Neural cell (in vitro differentiated cells): ENCODE measurements at regions not wholly inside any gene's neighbourhood (a gene's known extent, or its start where the extent isn't known, plus 50 kb on each side); places are given as distances from the start of the nearest gene placed in this dataset.
A peak's percentile ranks its signal among the peaks of the same experiment; 100 is the strongest.

Experiments used
- H2AFZ ChIP-seq: fragments of 200-600, 300-800 bp; sonication (generic), shearing (Covaris generic); 2 replicates; pipeline ENCODE4 v1.6.0; 2014; ENCODE audit warnings: low read depth, mild to moderate bottlenecking, antibody characterized with exemption, low read length, moderate library complexity
- H3F3A ChIP-seq: fragments of 200-600 bp; shearing (Covaris generic); 2 replicates; pipeline ENCODE4 v1.6.1; 2016; ENCODE audit warnings: mild to moderate bottlenecking, moderate library complexity, mixed read lengths, antibody characterized with exemption, low read length; ENCODE audit not compliant: insufficient read depth, poor library complexity, severe bottlenecking
- H3K27ac ChIP-seq: fragments of 200-600, 300-800 bp; sonication (generic), shearing (Covaris generic); 2 replicates; pipeline ENCODE4 v1.5.1; 2014; ENCODE audit warnings: mild to moderate bottlenecking, low read length, moderate library complexity
- H3K27me3 ChIP-seq: fragments of 300-800, 200-600 bp; sonication (generic), shearing (Covaris generic); 2 replicates; pipeline ENCODE4 v1.6.0; 2014; ENCODE audit warnings: mild to moderate bottlenecking, low read depth, low read length, moderate library complexity; ENCODE audit not compliant: insufficient read depth
- H3K36me3 ChIP-seq: fragments of 300-800, 200-600 bp; sonication (generic), shearing (Covaris generic); 2 replicates; pipeline ENCODE4 v1.5.1; 2014; ENCODE audit warnings: mild to moderate bottlenecking, antibody characterized with exemption, low read length, moderate library complexity; ENCODE audit not compliant: insufficient read depth
- H3K4me2 ChIP-seq: fragments of 300-800, 200-600 bp; sonication (generic), shearing (Covaris generic); 2 replicates; pipeline ENCODE4 v1.6.0; 2014; ENCODE audit warnings: mild to moderate bottlenecking, low read length
- H3K4me3 ChIP-seq: fragments of 300-800, 200-600 bp; sonication (generic), shearing (Covaris generic); 2 replicates; pipeline ENCODE4 v1.5.1; 2014; ENCODE audit warnings: mild to moderate bottlenecking, low read length, moderate library complexity
- H3K79me2 ChIP-seq: fragments of 200-600 bp; shearing (Covaris generic); replicated peaks from 2 replicates; pipeline ENCODE4 v1.6.0; 2014; ENCODE audit warnings: mild to moderate bottlenecking, low read length, moderate library complexity; ENCODE audit not compliant: insufficient read depth
- H3K9ac ChIP-seq: fragments of 300-800, 200-600 bp; sonication (generic), shearing (Covaris generic); 2 replicates; pipeline ENCODE4 v1.6.1; 2016; ENCODE audit warnings: mild to moderate bottlenecking, low read length, mixed read lengths
- H3K9me2 ChIP-seq: fragments of 200-600 bp; shearing (Covaris generic); 2 replicates; pipeline ENCODE4 v1.6.1; 2016; ENCODE audit warnings: mild to moderate bottlenecking, low read length, mixed read lengths; ENCODE audit not compliant: insufficient read depth
- H3K9me3 ChIP-seq: fragments of 200-600, 300-800 bp; sonication (generic), shearing (Covaris generic); 2 replicates; pipeline ENCODE4 v1.6.1; 2016; ENCODE audit warnings: mild to moderate bottlenecking, mixed run types, low read length, moderate library complexity, mixed read lengths
- H4K20me1 ChIP-seq: fragments of 200-600 bp; shearing (Covaris generic); 2 replicates; pipeline ENCODE4 v1.6.1; 2016; ENCODE audit warnings: mild to moderate bottlenecking, mixed run types; ENCODE audit not compliant: insufficient read depth
- CTCF ChIP-seq: fragments of 450-650 bp; IDR thresholded peaks from 2 replicates; pipeline ENCODE4 v1.5.1; 2014; ENCODE audit warnings: antibody characterized with exemption, mild to moderate bottlenecking, moderate library complexity; ENCODE audit not compliant: poor library complexity, severe bottlenecking
- EP300 ChIP-seq: fragments of 450-650 bp; conservative IDR thresholded peaks from 2 replicates; pipeline ENCODE4 v1.6.1; 2014; ENCODE audit warnings: antibody characterized with exemption, mild to moderate bottlenecking, moderate library complexity; ENCODE audit not compliant: poor library complexity, severe bottlenecking
- EZH2 ChIP-seq: fragments of 200-600, 300-800 bp; shearing (Covaris generic), sonication (generic); IDR thresholded peaks from 2 replicates; pipeline ENCODE4 v1.6.1; 2014; ENCODE audit warnings: antibody characterized with exemption, low read length, borderline replicate concordance, mild to moderate bottlenecking; ENCODE audit not compliant: insufficient read depth, poor library complexity, severe bottlenecking
- MXI1 ChIP-seq: fragments of 450-650 bp; conservative IDR thresholded peaks from 2 replicates; pipeline ENCODE4 v1.6.1; 2014; ENCODE audit warnings: antibody characterized with exemption, mild to moderate bottlenecking; ENCODE audit not compliant: poor library complexity, severe bottlenecking
- POLR2AphosphoS5 ChIP-seq: IDR thresholded peaks from 2 replicates; pipeline ENCODE4 v1.6.1; 2012
- RAD21 ChIP-seq: fragments of 450-650 bp; conservative IDR thresholded peaks from 2 replicates; pipeline ENCODE4 v1.6.1; 2014; ENCODE audit warnings: antibody characterized with exemption, mild to moderate bottlenecking, moderate library complexity
- REST ChIP-seq: IDR thresholded peaks from 2 replicates; pipeline ENCODE4 v1.6.1; 2012; ENCODE audit warnings: borderline replicate concordance
- SMC3 ChIP-seq: fragments of 450-650 bp; conservative IDR thresholded peaks from 2 replicates; pipeline ENCODE4 v1.6.1; 2014; ENCODE audit warnings: antibody characterized with exemption, mild to moderate bottlenecking, moderate library complexity; ENCODE audit not compliant: poor library complexity
- TAF1 ChIP-seq: IDR thresholded peaks from 2 replicates; pipeline ENCODE4 v1.6.1; 2012; ENCODE audit warnings: low read depth

GRCh38 chr3:3586843-3587646, 212.2 kb upstream of the LRRN1 start:
- TF ChIP-seq CTCF (no peak), SMC3 (no peak), MXI1 (no peak), EZH2 (no peak), POLR2AphosphoS5 (peak; percentile 55), RAD21 (no peak), TAF1 (no peak), EP300 (peak; percentile 76), REST (no peak)
- H3K27me3 ChIP-seq: no peaks in the 10 kb centered on the region
- no peak overlapping the region for H3K27ac ChIP-seq

GRCh38 chr3:3586336-3586735, 212.9 kb upstream of the LRRN1 start:
- Histone ChIP-seq H3F3A (no peaks in the 10 kb centered on the region), H3K9me3 (no peaks in the 10 kb centered on the region), H3K9ac (no peak overlapping the region), H3K36me3 (no peaks in the 10 kb centered on the region), H3K79me2 (no peaks in the 10 kb centered on the region), H3K9me2 (no peaks in the 10 kb centered on the region), H3K4me3 (no peak overlapping the region), H4K20me1 (no peaks in the 10 kb centered on the region), H3K4me2 (no peak overlapping the region), H2AFZ (no peak overlapping the region), H3K27ac (no peak overlapping the region), H3K27me3 (no peaks in the 10 kb centered on the region)
- TF ChIP-seq POLR2AphosphoS5: no peak
- no peak for TF ChIP-seq EP300
- no peak for TF ChIP-seq MXI1
- TF ChIP-seq REST: no peak
- no peak for TF ChIP-seq EZH2
- TF ChIP-seq CTCF: no peak
- no peak for TF ChIP-seq RAD21

More at GRCh38 chr3:3586843-3587646, 212.2 kb upstream of the LRRN1 start:
- Histone ChIP-seq H3K36me3 (no peaks in the 10 kb centered on the region), H3K79me2 (no peaks in the 10 kb centered on the region), H3F3A (no peaks in the 10 kb centered on the region), H2AFZ (no peak overlapping the region), H4K20me1 (no peaks in the 10 kb centered on the region), H3K9me3 (no peaks in the 10 kb centered on the region), H3K9me2 (no peaks in the 10 kb centered on the region), H3K9ac (no peak overlapping the region), H3K4me2 (peak overlapping the region; percentile 35), H3K4me3 (no peak overlapping the region)
